ENCODE measurements at regions not wholly inside any gene's neighbourhood (a gene's known extent, or its start where the extent isn't known, plus 50 kb on each side); places are given as distances from the start of the nearest gene placed in this dataset.

- TF ChIP-seq CTCF (IDR thresholded peaks at IDR 0.05; ENCODE audit: insufficient read depth, low read length, severe bottlenecking), result no peak
- Histone ChIP-seq H3K36me3 (ENCODE audit: control insufficient read depth, insufficient read depth, low read length) (no peaks in the 10 kb centered on the region), H3K27me3 (ENCODE audit: control insufficient read depth, insufficient read depth, low read length) (no peaks in the 10 kb centered on the region), H3K4me3 (ENCODE audit: low read depth, low read length) (no peak overlapping the region)
- DNase-seq (ENCODE audit: low read depth) (peak; percentile 40), FAIRE-seq (no peak)
These were observed 172.8 kb downstream of the EFNB2 start for GRCh38 chr13:106362707-106363106.

- DNase-seq (ENCODE audit: low read depth) (no peak), FAIRE-seq (no peak)
- no peak for TF ChIP-seq CTCF (IDR thresholded peaks at IDR 0.05; ENCODE audit: insufficient read depth, low read length, severe bottlenecking)
- Histone ChIP-seq H3K4me3 (ENCODE audit: low read depth, low read length) (no peak overlapping the region), H3K27me3 (ENCODE audit: control insufficient read depth, insufficient read depth, low read length) (no peaks in the 10 kb centered on the region), H3K36me3 (ENCODE audit: control insufficient read depth, insufficient read depth, low read length) (no peaks in the 10 kb centered on the region)
These were observed 173.8 kb downstream of the EFNB2 start for GRCh38 chr13:106361621-106362020.

- no peaks in the 10 kb centered on the region for H3K27me3 ChIP-seq (ENCODE audit: control insufficient read depth, insufficient read depth, low read length)
- TF ChIP-seq CTCF (IDR thresholded peaks at IDR 0.05; ENCODE audit: insufficient read depth, low read length, severe bottlenecking), result no peak
- DNase-seq (ENCODE audit: low read depth) (no peak), FAIRE-seq (no peak)
- no peak overlapping the region for H3K4me3 ChIP-seq (ENCODE audit: low read depth, low read length)
- no peaks in the 10 kb centered on the region for H3K36me3 ChIP-seq (ENCODE audit: control insufficient read depth, insufficient read depth, low read length)
These were observed 178.3 kb downstream of the EFNB2 start for GRCh38 chr13:106357198-106357597.

- Histone ChIP-seq H3K36me3 (ENCODE audit: control insufficient read depth, insufficient read depth, low read length) (no peaks in the 10 kb centered on the region), H3K4me3 (ENCODE audit: low read depth, low read length) (no peak overlapping the region), H3K27me3 (ENCODE audit: control insufficient read depth, insufficient read depth, low read length) (no peaks in the 10 kb centered on the region)
- no peak for DNase-seq (ENCODE audit: low read depth)
- no peak for FAIRE-seq
- TF ChIP-seq CTCF (IDR thresholded peaks at IDR 0.05; ENCODE audit: insufficient read depth, low read length, severe bottlenecking), result no peak
These were observed 179.6 kb downstream of the EFNB2 start for GRCh38 chr13:106355866-106356265.

GRCh38 chr13:106354961-106355360 lies 180.5 kb downstream of the EFNB2 start:
- DNase-seq (ENCODE audit: low read depth) (no peak), FAIRE-seq (no peak)
- Histone ChIP-seq H3K4me3 (ENCODE audit: low read depth, low read length) (no peak overlapping the region), H3K27me3 (ENCODE audit: control insufficient read depth, insufficient read depth, low read length) (no peaks in the 10 kb centered on the region), H3K36me3 (ENCODE audit: control insufficient read depth, insufficient read depth, low read length) (no peaks in the 10 kb centered on the region)
- no peak for TF ChIP-seq CTCF (IDR thresholded peaks at IDR 0.05; ENCODE audit: insufficient read depth, low read length, severe bottlenecking)

GRCh38 chr13:106352850-106353249 lies 182.6 kb downstream of the EFNB2 start:
- no peak for FAIRE-seq
- no peaks in the 10 kb centered on the region for H3K36me3 ChIP-seq (ENCODE audit: control insufficient read depth, insufficient read depth, low read length)
- H3K27me3 ChIP-seq (ENCODE audit: control insufficient read depth, insufficient read depth, low read length), result no peaks in the 10 kb centered on the region
- TF ChIP-seq CTCF (IDR thresholded peaks at IDR 0.05; ENCODE audit: insufficient read depth, low read length, severe bottlenecking), result no peak
- no peak for DNase-seq (ENCODE audit: low read depth)
- no peak overlapping the region for H3K4me3 ChIP-seq (ENCODE audit: low read depth, low read length)
